ENCODE measurements at regions not wholly inside any gene's neighbourhood (a gene's known extent, or its start where the extent isn't known, plus 50 kb on each side); places are given as distances from the start of the nearest gene placed in this dataset.

DNA sequence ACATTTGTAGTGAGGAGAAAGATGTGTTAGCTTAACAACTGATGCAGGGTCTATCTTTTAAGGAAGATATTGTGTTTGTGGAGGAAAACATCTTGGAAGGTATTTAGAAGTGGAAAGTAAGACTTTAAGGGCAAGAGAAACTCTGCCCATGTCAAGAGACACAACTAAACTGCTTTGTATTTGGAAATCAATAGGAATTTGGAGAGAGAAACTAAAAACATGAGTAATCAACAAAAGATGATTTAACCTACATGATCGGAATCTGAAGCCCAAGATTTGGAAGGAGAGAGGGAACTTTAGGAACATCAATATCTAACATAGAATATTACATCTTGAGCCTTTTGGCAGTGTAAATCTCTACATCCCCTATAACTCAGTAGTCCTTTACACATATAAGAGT is 184.2 kb upstream of the COL3A1 start:
- Histone ChIP-seq H3K4me3 (replicated peaks in 1 of 3; ENCODE audit: insufficient read depth in 1 of 3, low read depth in 2 of 3, low read length in 3 of 3) (no peak overlapping the region), H3K9me3 (ENCODE audit: low read length) (no peaks in the 10 kb centered on the region), H3K9ac (ENCODE audit: insufficient read depth, low read depth, low read length) (no peak overlapping the region), H3K4me2 (ENCODE audit: low read depth, low read length) (no peak overlapping the region), H3K4me1 (ENCODE audit: insufficient read depth, low read length) (no peaks in the 10 kb centered on the region), H3K27ac (ENCODE audit: extremely low read length, insufficient read depth, low read length) (no peak overlapping the region), H2AFZ (ENCODE audit: low read length) (no peak overlapping the region), H4K20me1 (ENCODE audit: insufficient read depth, low read length) (no peaks in the 10 kb centered on the region), H3K36me3 (replicated peaks in 1 of 2; ENCODE audit: control insufficient read depth in 1 of 2, insufficient read depth in 2 of 2, low read length in 2 of 2) (no peaks in the 10 kb centered on the region), H3K27me3 (ENCODE audit: control insufficient read depth in 1 of 2, insufficient read depth in 2 of 2, low read length in 2 of 2) (no peaks in the 10 kb centered on the region), H3K79me2 (ENCODE audit: insufficient read depth, low read length) (no peaks in the 10 kb centered on the region)
- DNase-seq (ENCODE audit: low spot score) (no peak), FAIRE-seq (no peak), ATAC-seq (no peak)
- intact Hi-C loops (cut with micrococcal nuclease; ENCODE audit: unreplicated experiment) (no loop called here), in situ Hi-C loops (cut with HindIII; ENCODE audit: extremely low pct_ligation_motif_present, low pct_unique_long_range_greater_than_20kb) (no loop called here)
- 3% methylated on average over 1 of the region's 1 CpG for WGBS (ENCODE audit: low lambda C conversion rate)
- ChIA-PET POLR2A (no interaction called here), CTCF (ENCODE audit: low intra/inter-chr PET ratio, low total read pairs) (no interaction called here)
- BruUV-seq (replicated peaks): no TSS peak
- TF ChIP-seq CEBPB (IDR thresholded peaks at IDR 0.05; ENCODE audit: borderline replicate concordance, low read depth, low read length) (no peak), ZFYVE20 (CRISPR knock-in tag; IDR thresholded peaks at IDR 0.05; ENCODE audit: borderline replicate concordance, low read depth) (no peak), UBTF (CRISPR knock-in tag; IDR thresholded peaks at IDR 0.05) (no peak), ZBTB3 (CRISPR knock-in tag; IDR thresholded peaks at IDR 0.05; ENCODE audit: borderline replicate concordance, low read depth) (no peak), REPIN1 (CRISPR knock-in tag; IDR thresholded peaks at IDR 0.05; ENCODE audit: borderline replicate concordance, low read depth) (no peak), NFKB2 (CRISPR knock-in tag; IDR thresholded peaks at IDR 0.05; ENCODE audit: borderline replicate concordance) (no peak), ZNF570 (CRISPR knock-in tag; IDR thresholded peaks at IDR 0.05; ENCODE audit: borderline replicate concordance) (no peak), ZNF224 (CRISPR knock-in tag; IDR thresholded peaks at IDR 0.05) (no peak), CSRNP2 (CRISPR knock-in tag; conservative IDR thresholded peaks at IDR 0.05; ENCODE audit: low read depth) (no peak), ZNF12 (CRISPR knock-in tag; IDR thresholded peaks at IDR 0.05) (no peak), GATA4 (IDR thresholded peaks at IDR 0.05; ENCODE audit: borderline replicate concordance, low read depth) (no peak), ZNF562 (CRISPR knock-in tag; IDR thresholded peaks at IDR 0.05; ENCODE audit: borderline replicate concordance) (no peak), XRCC5 (optimal IDR thresholded peaks at IDR 0.05; ENCODE audit: low read length) (no peak), ZNF33B (CRISPR knock-in tag; IDR thresholded peaks at IDR 0.05) (no peak), NCOR1 (IDR thresholded peaks at IDR 0.05; ENCODE audit: borderline replicate concordance, low read length) (no peak), ZMAT3 (CRISPR knock-in tag; conservative IDR thresholded peaks at IDR 0.05) (no peak)
- TF ChIP-seq, protein P1, sequence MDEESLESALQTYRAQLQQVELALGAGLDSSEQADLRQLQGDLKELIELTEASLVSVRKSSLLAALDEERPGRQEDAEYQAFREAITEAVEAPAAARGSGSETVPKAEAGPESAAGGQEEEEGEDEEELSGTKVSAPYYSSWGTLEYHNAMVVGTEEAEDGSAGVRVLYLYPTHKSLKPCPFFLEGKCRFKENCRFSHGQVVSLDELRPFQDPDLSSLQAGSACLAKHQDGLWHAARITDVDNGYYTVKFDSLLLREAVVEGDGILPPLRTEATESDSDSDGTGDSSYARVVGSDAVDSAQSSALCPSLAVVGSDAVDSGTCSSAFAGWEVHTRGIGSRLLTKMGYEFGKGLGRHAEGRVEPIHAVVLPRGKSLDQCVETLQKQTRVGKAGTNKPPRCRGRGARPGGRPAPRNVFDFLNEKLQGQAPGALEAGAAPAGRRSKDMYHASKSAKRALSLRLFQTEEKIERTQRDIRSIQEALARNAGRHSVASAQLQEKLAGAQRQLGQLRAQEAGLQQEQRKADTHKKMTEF (CRISPR knock-in tag; IDR thresholded peaks at IDR 0.05): no peak
